GM19467 (cell line): ENCODE measurements at regions not wholly inside any gene's neighbourhood (a gene's known extent, or its start where the extent isn't known, plus 50 kb on each side); places are given as distances from the start of the nearest gene placed in this dataset.

Source experiments
- ATAC-seq: cut with Tn5 transposase; IDR thresholded peaks from one replicate; pipeline ENCODE4 v1.9.1; 2021; ENCODE audit warnings: mild to moderate bottlenecking, moderate library complexity; ENCODE audit not compliant: unreplicated experiment

DNA sequence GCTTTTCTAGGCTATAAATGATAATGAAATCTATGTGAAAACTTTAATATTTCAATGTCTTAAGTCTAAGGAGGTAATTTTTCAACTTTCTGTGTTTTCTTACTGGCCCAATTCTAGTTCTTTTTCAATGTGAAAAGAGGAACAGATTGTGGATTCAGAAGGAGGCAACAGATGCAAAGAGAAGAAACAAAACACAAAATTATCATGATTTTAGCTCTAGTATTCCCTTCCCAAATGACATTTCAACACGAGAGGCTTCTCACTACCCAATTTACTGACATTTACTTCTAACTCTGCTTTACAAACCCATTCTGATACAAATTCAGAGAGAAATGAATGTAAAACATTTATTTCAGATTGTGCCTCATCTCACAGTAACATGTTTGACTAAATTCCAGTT, 169.4 kb downstream of the WT1 start:
- no peak for ATAC-seq

DNA sequence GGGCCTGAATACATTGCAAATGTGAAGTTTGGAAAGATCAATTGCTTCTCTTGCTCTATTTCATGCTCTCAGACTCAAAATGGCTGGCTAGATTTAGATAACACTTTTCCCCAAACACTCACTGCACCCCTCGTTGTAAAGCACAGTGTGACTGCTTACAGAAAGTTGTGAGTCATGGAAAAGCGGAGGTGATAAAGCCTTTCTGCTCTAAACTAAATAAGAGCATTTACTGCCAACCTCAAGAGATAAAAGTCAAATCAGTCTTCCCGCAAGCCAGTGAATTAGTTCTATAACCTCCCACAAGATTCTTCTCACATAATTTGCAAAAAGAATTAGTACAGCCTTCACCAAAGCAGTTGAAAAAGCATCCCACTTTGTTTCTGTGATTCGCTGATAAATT, 168.7 kb downstream of the WT1 start:
- ATAC-seq, result no peak

DNA sequence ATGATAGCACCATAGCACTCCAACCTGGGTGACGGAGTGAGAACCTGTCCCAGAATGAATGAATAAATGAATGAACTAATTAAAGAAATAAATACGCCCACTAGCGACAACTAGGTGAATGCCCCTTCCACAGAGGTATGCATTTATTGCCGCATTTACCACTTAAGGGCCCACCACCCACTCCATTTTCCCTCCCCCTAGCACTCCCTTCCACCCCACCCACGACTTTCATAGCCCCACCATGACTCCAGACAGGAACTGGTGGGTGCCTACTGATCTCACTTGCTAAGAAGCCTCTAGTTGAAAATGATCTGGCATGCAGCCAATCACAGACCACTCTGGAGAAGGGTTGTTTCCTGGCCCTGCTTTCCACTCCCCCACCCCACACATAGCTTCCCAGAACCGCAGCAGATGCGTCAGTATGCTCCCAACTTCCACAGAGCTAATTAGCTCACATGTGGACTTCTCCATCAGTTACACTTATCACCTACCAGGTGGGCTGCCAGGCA, 167.6 kb downstream of the WT1 start:
- ATAC-seq, result no peak

DNA sequence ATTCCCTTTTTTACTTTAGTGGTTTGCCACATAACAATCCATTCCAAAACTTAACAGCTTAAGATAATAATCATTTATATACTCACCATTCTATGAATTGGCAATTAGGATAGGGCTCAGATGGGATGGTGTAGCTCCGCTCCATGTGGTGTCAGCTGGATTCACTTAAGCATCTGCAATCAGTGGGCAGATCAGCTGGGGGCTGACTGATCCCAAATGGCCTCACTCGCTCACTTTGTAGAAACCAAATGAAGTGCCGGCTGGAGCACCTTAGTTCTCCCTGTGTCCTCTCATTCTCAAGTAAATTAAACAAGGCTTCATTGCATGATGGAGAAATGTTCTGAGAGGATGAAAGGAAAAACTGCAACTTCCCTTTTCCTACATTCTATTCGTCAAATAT, 161.4 kb downstream of the WT1 start:
- no peak for ATAC-seq

DNA sequence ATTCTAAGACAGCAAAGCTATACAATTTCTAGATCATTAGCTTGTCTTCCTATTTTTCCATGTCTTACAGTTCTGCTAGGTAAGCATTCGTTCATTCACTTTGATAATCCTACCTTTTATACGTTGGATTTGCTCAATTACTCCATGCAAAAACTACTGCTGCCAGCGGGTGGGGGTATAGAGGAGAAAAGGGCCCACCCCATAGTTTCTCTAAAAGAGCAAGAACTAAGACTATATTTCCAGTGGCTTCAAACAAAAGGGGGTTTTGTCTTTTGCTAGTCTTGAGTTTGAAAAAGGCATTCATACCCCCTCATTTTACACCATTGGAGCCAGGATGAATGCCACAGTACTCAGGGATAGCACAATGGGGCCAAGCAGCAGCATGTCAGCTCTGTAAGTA, 155.7 kb downstream of the WT1 start:
- no peak for ATAC-seq

DNA sequence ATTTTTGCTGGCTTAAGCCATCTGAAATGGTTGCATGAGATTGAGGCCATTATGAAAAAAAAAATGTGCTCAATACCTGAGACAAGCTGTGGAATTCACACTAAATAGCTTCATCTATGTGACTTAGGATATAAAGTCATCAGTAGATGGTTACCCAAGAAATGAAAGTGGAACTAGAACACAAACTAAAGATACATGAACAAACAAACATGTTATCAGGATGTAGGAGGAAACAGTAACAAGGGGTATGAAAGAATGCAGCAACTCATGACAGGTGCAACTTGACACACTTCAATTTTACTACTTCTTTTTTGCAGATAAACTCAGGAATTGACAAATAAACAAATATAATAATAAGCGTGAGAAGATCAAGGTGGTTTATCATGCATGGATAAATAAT, 155.0 kb downstream of the WT1 start:
- no peak for ATAC-seq

DNA sequence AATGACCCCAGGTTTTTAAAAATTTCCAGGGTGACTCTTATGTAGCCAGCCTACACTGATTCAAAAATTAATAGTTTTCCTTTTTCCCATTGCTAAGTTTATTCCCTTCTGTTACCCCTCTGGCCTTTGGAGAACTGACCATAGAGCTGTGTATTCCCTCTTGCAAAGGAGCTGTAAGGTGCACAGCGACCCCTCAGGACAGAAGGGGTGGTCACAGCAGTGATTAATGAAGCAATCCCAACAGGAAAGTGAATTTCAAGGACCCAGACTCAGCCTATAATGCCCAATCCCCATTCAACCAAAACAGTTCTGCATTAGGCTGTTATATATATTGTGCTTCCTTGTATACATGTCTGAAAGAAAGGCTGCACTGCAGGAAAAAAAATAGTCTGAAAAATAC, 147.1 kb downstream of the WT1 start:
- ATAC-seq, result no peak

DNA sequence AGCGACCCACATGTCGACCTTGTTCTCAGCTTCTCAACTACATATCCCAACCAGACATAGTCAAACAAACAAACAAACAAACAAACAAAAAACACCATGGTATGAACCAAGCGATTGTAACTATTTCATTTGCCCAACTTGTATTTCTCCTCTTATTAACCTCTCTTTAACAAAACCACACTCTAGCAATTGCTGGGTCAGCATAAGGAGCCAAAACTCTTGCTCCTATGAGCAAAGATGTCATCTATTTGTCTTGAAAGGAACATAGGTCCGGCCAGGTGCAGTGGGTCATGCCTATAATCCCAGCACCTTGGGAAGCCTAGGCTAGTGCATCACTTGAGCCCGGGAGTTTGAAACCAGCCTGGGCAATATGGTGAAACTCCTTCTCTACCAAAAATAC, 145.6 kb downstream of the WT1 start:
- ATAC-seq, result no peak

DNA sequence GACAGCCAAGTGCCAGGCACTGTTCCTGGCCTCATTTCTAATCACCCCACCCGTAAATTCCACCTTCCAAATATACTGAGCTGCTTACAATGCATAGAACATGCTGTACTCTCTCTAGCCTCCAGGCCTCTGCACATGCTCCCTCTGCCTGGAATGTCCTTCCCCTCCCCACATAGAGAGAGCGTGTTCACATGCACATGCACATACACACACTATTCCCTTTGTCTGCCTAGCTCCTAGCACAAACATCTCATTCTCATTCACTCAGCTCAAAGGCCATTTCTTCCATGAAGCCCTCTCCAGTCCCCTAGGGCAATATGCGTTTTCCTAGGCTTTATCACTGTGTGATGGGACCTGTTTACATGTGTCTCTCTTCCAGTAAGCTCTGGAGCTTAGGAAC, 144.6 kb downstream of the WT1 start:
- ATAC-seq, result no peak

DNA sequence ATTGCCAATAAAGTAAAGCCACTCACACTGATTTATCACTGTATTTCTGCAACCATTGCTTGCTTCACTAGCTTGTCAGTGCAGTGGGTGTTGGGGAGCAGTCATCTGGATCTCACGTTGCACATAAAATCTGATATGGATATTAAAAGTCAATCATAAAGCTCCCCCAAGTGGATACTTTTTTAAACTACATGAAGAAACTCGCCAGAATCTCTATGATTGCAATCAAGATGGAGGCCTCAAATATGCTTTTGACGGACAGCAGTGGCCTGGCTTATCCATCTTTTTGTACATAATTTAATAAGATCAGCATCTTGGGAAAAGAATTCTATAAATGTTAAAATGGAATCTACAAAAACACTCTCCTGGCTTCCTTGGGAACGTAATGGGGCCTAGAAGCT, 137.7 kb downstream of the WT1 start:
- no peak for ATAC-seq

DNA sequence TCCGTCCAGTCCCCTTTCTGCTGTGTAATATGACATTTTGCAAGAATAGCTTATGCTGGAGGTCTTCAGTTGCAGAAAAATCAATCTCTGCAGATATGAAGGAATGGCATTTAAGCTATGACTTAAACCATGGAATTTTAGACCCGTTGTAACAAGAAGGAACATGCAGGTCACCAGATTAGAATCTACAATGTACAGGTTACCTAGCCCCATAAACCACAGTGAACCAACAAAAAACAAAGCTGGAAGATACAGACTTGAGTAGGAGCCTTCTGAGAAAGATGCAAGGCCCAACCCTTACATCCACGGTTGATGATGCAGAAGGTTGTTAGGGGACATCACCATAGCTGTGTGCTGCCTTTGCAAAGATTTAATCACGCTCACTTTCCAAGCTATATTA, 132.5 kb downstream of the WT1 start:
- no peak for ATAC-seq

DNA sequence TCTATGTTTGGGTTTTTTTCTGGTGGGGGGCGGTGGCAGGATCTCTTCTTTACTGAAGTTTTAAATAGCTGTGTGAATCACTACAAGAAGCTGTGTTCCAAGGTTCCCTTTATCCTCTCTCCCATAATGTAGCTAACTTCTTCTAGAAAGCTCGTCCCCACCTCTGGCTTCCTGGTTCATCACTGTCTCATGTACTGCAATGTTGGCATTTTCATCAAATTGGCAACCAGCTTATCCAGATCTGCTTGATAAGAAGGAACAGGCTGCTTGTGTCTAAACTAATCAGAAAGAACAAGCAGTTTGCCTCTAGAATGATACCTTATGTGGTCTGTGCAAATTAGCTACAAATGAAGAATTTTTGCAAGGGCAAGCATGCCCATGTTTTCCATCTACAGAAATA, 130.8 kb downstream of the WT1 start:
- ATAC-seq, result no peak

DNA sequence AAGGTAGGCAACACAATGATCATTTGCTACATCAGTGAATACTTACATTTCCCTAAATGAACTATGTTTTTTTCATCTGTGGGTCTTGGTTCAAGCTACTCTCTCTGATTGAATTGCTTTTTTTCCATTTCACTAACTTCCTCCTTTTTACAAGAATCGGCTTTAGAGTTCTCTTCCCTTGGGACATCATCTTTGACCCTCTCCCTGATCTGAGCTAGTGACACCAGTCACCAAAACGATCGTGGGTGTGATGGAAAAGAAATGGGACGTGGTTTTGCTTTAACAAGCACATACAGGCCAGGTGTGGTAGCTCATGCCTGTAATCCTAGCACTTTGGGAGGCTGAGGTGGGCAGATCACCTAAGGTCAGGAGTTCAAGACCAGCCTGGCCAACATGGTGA, 129.9 kb downstream of the WT1 start:
- no peak for ATAC-seq

DNA sequence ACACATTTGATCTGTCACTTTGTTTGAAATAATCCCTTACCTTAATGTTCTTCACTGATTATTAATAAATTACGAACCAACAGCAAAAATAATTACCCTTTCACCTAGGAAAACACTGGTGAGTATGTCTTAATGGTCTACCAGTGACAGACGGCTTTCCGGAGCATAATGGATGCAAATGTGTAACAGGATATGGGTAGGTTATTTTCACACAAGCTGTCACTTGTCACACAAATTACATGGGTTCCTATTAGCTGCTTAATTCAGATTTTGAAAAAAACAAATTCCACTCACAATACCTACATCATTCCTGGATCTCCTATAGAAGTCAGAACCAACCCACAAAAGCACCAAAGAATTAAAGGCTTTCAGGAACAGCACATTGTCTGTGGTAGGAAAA, 127.9 kb downstream of the WT1 start:
- no peak for ATAC-seq

DNA sequence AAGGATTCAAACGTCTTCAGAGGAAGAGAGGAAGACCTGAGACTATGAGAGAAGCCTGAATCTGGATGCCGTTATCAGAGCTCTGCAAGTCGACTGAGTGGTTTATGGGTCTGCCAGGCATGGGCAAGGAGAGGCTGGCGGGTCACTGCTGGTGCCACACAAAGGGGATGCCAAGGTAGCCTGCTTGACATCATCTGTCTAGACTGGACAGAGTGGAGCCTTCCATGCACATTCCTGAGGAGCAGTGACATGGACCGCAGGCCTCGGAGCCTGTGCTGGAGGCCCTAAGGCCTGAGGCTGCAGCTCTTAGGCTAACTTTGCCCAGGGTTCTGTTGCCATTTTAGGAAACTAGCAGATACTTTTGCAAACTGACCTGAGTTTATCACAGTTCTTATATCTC, 127.4 kb downstream of the WT1 start:
- no peak for ATAC-seq

DNA sequence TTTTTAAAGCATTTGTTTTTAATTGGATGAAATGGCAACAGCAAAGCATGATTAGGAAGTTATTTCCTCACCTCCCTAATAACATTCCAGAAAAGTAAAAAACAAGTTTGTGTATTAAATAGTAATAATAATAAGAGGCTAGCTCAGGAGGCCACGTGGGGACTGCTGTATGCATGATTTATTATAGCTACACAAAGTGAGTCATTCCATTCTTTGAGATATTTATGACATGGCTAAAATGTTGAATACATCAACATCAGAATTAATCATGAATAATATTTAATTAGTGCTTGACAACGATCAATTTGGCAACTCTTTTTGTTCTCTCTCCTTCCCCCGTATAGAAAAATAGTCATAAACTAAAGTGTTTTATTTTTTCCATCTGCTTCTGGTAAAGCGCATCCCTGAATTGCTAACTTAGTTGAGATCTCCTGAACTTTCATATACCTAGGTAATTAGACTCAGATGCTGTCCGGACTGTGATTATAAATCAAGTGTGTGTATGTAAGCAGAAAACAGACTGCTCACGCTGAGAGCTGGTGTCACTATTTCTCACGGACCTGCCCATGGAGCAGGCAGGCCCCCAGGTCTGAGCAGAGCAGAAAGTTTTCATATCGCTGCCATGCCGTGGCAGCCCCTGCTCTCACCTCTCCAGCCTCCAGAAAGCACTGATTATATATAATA, 125.7 kb downstream of the WT1 start:
- no peak for ATAC-seq

DNA sequence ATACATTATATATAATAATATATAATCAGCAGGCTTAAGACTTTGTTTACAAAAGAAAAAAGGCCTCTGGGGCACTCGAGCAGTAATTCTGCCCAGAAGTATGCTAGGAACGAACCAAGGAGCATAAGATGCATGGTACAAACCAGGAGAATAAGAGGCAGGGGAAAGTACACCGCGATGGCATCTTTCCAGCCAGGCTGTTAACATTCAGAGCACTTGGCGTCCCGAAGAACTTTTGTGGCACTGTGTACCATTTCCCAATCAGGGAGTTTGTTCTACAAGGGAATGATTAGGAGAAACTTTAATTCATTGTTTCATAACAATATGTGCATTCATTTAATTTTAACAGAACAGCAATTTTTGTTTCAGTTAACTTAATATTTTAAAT, 125.1 kb downstream of the WT1 start:
- ATAC-seq, result no peak

DNA sequence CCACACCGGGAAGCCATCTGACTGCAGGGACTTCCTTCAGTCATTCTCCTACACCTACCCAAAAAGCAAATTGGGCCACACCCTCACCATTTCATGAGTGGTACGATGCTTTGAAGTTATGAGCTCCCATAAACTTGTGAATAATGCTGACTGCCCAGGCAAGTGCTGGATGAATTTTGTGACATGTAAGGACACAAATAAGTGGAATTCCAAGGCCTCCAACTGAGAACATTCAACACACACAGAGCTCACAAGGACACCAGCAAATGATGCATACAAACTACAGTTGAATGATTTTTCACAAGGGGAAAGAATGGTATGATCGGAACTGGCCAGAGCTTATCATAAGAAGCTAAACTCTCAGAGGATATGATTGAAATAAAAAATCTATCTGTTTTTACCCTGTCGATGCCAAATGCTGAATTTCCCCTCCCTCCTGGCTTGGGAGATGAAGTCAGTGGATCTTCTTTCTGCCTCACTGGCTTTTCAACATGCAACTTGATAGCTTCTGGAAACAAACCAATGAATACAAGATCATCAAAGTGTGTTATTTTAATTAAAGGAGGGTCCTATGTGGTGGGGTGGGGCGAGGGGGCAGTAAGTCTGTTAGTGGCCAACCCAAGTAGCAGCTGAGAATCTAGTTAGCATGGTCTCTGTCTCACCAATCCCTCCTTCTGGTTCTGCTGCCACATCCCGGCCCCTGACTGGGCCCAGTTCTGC, 123.8 kb downstream of the WT1 start:
- ATAC-seq, result no peak

DNA sequence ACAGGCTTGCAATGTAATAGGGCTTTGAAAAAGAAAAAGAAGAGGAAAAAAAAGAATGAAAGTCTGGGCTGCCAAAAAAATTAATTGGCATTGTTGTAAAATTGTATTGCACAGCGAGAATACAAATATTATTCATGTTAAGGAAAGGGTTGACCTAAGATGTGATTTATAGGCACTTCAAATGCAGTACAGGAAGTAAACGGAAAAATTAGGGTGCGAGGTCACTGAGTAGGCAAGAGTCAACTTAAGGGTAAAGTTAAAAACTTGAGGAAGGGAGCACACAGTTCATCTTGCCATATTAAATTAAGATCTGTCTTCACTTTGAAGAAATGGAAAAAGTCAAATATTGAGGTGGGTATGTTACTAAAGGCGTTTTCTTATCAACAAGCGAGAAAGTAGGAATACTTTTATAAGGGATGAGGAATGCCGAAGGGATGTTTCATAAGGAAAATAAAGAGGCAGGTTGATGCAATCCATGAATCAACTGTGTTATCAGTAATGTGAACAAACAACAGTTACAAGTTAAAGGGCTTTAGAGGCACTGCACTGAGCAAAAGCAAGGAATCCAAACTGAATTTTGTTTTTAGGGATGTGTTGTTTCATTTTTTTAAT, 123.0 kb downstream of the WT1 start:
- ATAC-seq, result no peak

DNA sequence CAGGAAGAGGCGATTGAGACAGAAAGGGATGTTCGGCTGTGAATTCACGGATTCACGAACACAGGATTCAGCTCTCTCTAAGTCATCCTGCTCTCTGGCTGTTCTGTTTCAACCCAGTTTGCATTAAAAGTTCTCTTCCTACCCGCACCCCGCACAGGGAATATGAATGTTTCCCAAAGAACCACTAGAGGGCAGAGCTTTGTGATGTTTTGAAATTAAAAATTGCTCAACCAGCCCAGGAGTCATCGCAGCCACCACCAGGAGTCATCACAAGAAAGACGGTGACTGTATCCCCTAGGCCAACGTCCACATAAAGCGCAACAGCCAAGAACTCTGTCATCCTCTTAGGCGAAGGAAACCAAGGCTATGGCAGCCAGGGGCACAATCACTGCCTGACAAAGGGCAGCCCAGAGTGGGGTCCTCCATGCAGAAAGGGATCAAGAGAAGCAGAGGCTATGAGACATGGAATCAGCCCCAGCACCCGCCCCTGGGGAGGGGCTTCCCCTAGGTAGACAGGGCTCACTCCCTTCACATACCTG, 122.4 kb downstream of the WT1 start:
- no peak for ATAC-seq

DNA sequence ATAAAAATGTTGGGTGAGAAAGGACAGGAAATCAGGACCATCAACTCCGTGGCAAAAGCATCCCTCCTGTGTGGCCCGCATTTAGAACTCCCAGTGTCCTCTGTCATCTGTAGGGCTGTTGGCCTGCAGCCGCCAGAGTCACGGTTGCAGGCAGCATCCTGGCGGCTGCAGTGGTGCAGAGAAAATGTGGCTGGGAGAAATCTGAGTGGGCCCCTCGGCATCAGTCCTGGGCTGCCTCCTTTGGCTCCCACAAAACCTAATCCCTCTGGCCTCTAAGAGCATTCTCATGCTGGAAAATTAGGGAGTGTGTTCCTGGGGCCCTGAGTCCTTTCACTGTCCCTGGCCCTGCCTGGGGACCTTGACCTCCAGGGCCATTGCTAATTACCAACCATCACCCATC, 121.9 kb downstream of the WT1 start:
- no peak for ATAC-seq

DNA sequence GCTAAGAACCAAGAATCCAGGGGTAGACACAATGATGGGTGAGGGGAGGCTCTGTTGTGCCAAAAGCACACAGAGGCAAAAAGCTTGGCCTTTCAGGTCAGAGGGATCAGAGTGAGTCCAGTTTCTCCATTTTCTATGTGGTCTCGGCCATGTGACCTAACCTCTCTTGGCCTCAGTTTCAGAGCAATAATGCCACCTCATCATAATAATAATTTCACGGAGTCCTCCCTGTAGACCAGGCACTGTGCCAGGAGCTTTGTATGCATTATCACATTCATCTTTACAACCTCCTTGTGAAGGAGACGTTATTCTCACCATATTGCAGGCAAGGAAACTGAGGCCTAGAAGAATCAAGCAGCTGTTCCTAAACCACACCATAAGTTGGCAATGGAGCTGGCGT, 120.2 kb downstream of the WT1 start:
- ATAC-seq, result no peak
